Activated CD8-positive, alpha-beta memory T cell treated with anti-CD3 and anti-CD28 coated beads, Interleukin-2, amount 10 ng/mL, durations not matched to agents 7 days and 5 days (primary cell): ENCODE measurements at regions not wholly inside any gene's neighbourhood (a gene's known extent, or its start where the extent isn't known, plus 50 kb on each side); places are given as distances from the start of the nearest gene placed in this dataset.
A peak's percentile ranks its signal among the peaks of the same experiment; 100 is the strongest.

Source experiments
- ATAC-seq: fragments of 150-1000 bp; cut with Tn5 transposase; one replicate; pipeline ENCODE4 v1.10.0; 2021; ENCODE audit warnings: moderate library complexity
- CTCF ChIA-PET: fragments of 350-600 bp; sonication (Branson Sonifier 250); formaldehyde crosslinking; loops from one replicate; lab custom pipeline; 2021; ENCODE audit warnings: antibody characterized with exemption; lab: Charles Lee
- DNase-seq: peaks from one replicate; pipeline ENCODE4 v3.0.0-alpha.2; 2020
- H3K27ac Mint-ChIP-seq: one replicate; pipeline ENCODE4 v1.8.0; 2021; ENCODE audit warnings: mild to moderate bottlenecking, mixed read lengths
- H3K27me3 Mint-ChIP-seq: one replicate; pipeline ENCODE4 v1.8.0; 2021; ENCODE audit warnings: mixed read lengths
- H3K36me3 Mint-ChIP-seq: one replicate; pipeline ENCODE4 v1.8.0; 2021; ENCODE audit warnings: mild to moderate bottlenecking, mixed read lengths
- H3K4me1 Mint-ChIP-seq: one replicate; pipeline ENCODE4 v1.8.0; 2021; ENCODE audit warnings: mixed read lengths
- H3K4me3 Mint-ChIP-seq: one replicate; pipeline ENCODE4 v1.8.0; 2021; ENCODE audit warnings: mild to moderate bottlenecking, moderate library complexity, mixed read lengths
- H3K9me3 Mint-ChIP-seq: one replicate; pipeline ENCODE4 v1.8.0; 2022; ENCODE audit warnings: low read depth, mixed read lengths

- peaks cover 4% of the 10 kb centered on the region for H3K4me1 Mint-ChIP-seq
- ATAC-seq (no peak), DNase-seq (no peak)
- peaks cover 11% of the 10 kb centered on the region for H3K27me3 Mint-ChIP-seq
- H3K36me3 Mint-ChIP-seq, result no peaks in the 10 kb centered on the region
- H3K27ac Mint-ChIP-seq, result no peak overlapping the region
- CTCF ChIA-PET, result interaction anchor here (1.8 kb wide), 1 partner anchor 56 kb away, joined by 4 read pairs; no protein-coding TSS in a partner anchor
- H3K4me3 Mint-ChIP-seq, result no peak overlapping the region
- no peaks in the 10 kb centered on the region for H3K9me3 Mint-ChIP-seq
Observed at GRCh38 chr11:69348414-69349235, 54.7 kb downstream of the MYEOV start.

GRCh38 chr11:69350040-69350439, 56.1 kb downstream of the MYEOV start:
- H3K9me3 Mint-ChIP-seq, result no peaks in the 10 kb centered on the region
- no peak overlapping the region for H3K4me3 Mint-ChIP-seq
- ATAC-seq, result no peak
- DNase-seq, result no peak
- no peaks in the 10 kb centered on the region for H3K36me3 Mint-ChIP-seq
- H3K27ac Mint-ChIP-seq, result no peak overlapping the region
- CTCF ChIA-PET, result no interaction called here
- peaks cover 11% of the 10 kb centered on the region for H3K27me3 Mint-ChIP-seq
- peaks cover 4% of the 10 kb centered on the region for H3K4me1 Mint-ChIP-seq

GRCh38 chr11:69350596-69350995, 56.6 kb downstream of the MYEOV start:
- CTCF ChIA-PET, result no interaction called here

GRCh38 chr11:69351460-69351859, 57.5 kb downstream of the MYEOV start:
- H3K4me3 Mint-ChIP-seq, result no peak overlapping the region
- peaks cover 4% of the 10 kb centered on the region for H3K4me1 Mint-ChIP-seq
- CTCF ChIA-PET, result no interaction called here
- no peaks in the 10 kb centered on the region for H3K36me3 Mint-ChIP-seq
- peaks cover 5% of the 10 kb centered on the region for H3K27me3 Mint-ChIP-seq
- ATAC-seq (no peak), DNase-seq (no peak)
- H3K27ac Mint-ChIP-seq, result no peak overlapping the region
- H3K9me3 Mint-ChIP-seq, result no peaks in the 10 kb centered on the region

More at GRCh38 chr11:69350596-69350995, 56.6 kb downstream of the MYEOV start:
- peaks cover 11% of the 10 kb centered on the region for H3K27me3 Mint-ChIP-seq
- H3K4me3 Mint-ChIP-seq, result no peak overlapping the region
- H3K9me3 Mint-ChIP-seq, result no peaks in the 10 kb centered on the region
- H3K4me1 Mint-ChIP-seq, result peaks cover 4% of the 10 kb centered on the region
- no peaks in the 10 kb centered on the region for H3K36me3 Mint-ChIP-seq
- DNase-seq (no peak), ATAC-seq (no peak)
- H3K27ac Mint-ChIP-seq, result no peak overlapping the region

- DNase-seq (no peak), ATAC-seq (no peak)
- Mint-ChIP-seq H3K4me1 (peaks cover 4% of the 10 kb centered on the region), H3K27me3 (peaks cover 5% of the 10 kb centered on the region), H3K4me3 (no peak overlapping the region), H3K9me3 (no peaks in the 10 kb centered on the region), H3K36me3 (no peaks in the 10 kb centered on the region), H3K27ac (no peak overlapping the region)
- CTCF ChIA-PET, result no interaction called here
Observed at GRCh38 chr11:69352166-69352565, 58.2 kb downstream of the MYEOV start.

- DNase-seq (peak; percentile 45), ATAC-seq (peak; percentile 36)
- H3K36me3 Mint-ChIP-seq, result no peaks in the 10 kb centered on the region
- H3K27me3 Mint-ChIP-seq, result peaks cover 2% of the 10 kb centered on the region
- CTCF ChIA-PET, result no interaction called here
- no peak overlapping the region for H3K27ac Mint-ChIP-seq
- H3K4me1 Mint-ChIP-seq, result peaks cover 4% of the 10 kb centered on the region
- H3K4me3 Mint-ChIP-seq, result no peak overlapping the region
- H3K9me3 Mint-ChIP-seq, result no peaks in the 10 kb centered on the region
Observed at GRCh38 chr11:69352715-69353319, 58.9 kb downstream of the MYEOV start.

GRCh38 chr11:69353696-69354544, 60.0 kb downstream of the MYEOV start:
- DNase-seq (no peak), ATAC-seq (no peak)
- peaks cover 4% of the 10 kb centered on the region for H3K4me1 Mint-ChIP-seq
- H3K4me3 Mint-ChIP-seq, result no peak overlapping the region
- H3K27ac Mint-ChIP-seq, result no peak overlapping the region
- peaks cover 2% of the 10 kb centered on the region for H3K27me3 Mint-ChIP-seq
- no peaks in the 10 kb centered on the region for H3K9me3 Mint-ChIP-seq
- CTCF ChIA-PET, result interaction anchor here (0.7 kb wide), 1 partner anchor 12 kb away, joined by 3 read pairs; no protein-coding TSS in a partner anchor
- no peaks in the 10 kb centered on the region for H3K36me3 Mint-ChIP-seq

GRCh38 chr11:69354545-69354897, 60.6 kb downstream of the MYEOV start:
- no peak for ATAC-seq
- Mint-ChIP-seq H3K27ac (no peak overlapping the region), H3K36me3 (no peaks in the 10 kb centered on the region), H3K4me3 (no peak overlapping the region), H3K9me3 (no peaks in the 10 kb centered on the region), H3K4me1 (peaks cover 4% of the 10 kb centered on the region), H3K27me3 (peaks cover 2% of the 10 kb centered on the region)
- DNase-seq, result no peak
- CTCF ChIA-PET, result interaction anchor here (0.7 kb wide), 1 partner anchor 12 kb away, joined by 3 read pairs; no protein-coding TSS in a partner anchor

GRCh38 chr11:69355346-69355940, 61.5 kb downstream of the MYEOV start:
- no peak for ATAC-seq
- Mint-ChIP-seq H3K4me3 (no peak overlapping the region), H3K9me3 (no peaks in the 10 kb centered on the region), H3K27ac (no peak overlapping the region), H3K4me1 (peaks cover 4% of the 10 kb centered on the region), H3K36me3 (no peaks in the 10 kb centered on the region), H3K27me3 (peaks cover 2% of the 10 kb centered on the region)
- DNase-seq, result peak; percentile 39
- CTCF ChIA-PET, result no interaction called here

GRCh38 chr11:69355959-69356702, 62.2 kb downstream of the MYEOV start:
- DNase-seq, result no peak
- peaks cover 2% of the 10 kb centered on the region for H3K27me3 Mint-ChIP-seq
- ATAC-seq, result no peak
- no peaks in the 10 kb centered on the region for H3K9me3 Mint-ChIP-seq
- H3K4me1 Mint-ChIP-seq, result peaks cover 4% of the 10 kb centered on the region
- CTCF ChIA-PET, result no interaction called here
- H3K36me3 Mint-ChIP-seq, result no peaks in the 10 kb centered on the region
- no peak overlapping the region for H3K4me3 Mint-ChIP-seq
- H3K27ac Mint-ChIP-seq, result no peak overlapping the region

GRCh38 chr11:69356703-69357457, 62.9 kb downstream of the MYEOV start:
- no peaks in the 10 kb centered on the region for H3K36me3 Mint-ChIP-seq
- no peak overlapping the region for H3K27ac Mint-ChIP-seq
- no peaks in the 10 kb centered on the region for H3K9me3 Mint-ChIP-seq
- no peak overlapping the region for H3K4me3 Mint-ChIP-seq
- DNase-seq, result no peak
- peaks cover 3% of the 10 kb centered on the region for H3K27me3 Mint-ChIP-seq
- CTCF ChIA-PET, result no interaction called here
- H3K4me1 Mint-ChIP-seq, result peaks cover 4% of the 10 kb centered on the region
- no peak for ATAC-seq
